Hepatocyte (in vitro differentiated cells): ENCODE measurements at regions not wholly inside any gene's neighbourhood (a gene's known extent, or its start where the extent isn't known, plus 50 kb on each side); places are given as distances from the start of the nearest gene placed in this dataset.
A peak's percentile ranks its signal among the peaks of the same experiment; 100 is the strongest.

Experiments
- DNase-seq: peaks from one replicate; pipeline ENCODE4 v3.0.0-alpha.2; 2016; ENCODE audit warnings: low spot score
- H2AFZ ChIP-seq: fragments of 200-600 bp; sonication (generic); 2 replicates; pipeline ENCODE4 v1.6.0; 2016; ENCODE audit warnings: antibody characterized with exemption, mild to moderate bottlenecking
- H3K27ac ChIP-seq: fragments of 200-600 bp; sonication (generic); 2 replicates; pipeline ENCODE4 v1.5.1; 2016; ENCODE audit warnings: mild to moderate bottlenecking
- H3K27me3 ChIP-seq: fragments of 200-600 bp; sonication (generic); 2 replicates; pipeline ENCODE4 v1.6.1; 2016
- H3K36me3 ChIP-seq: fragments of 200-600 bp; sonication (generic); replicated peaks from 2 replicates; pipeline ENCODE4 v1.5.1; 2016; ENCODE audit warnings: low read depth; ENCODE audit not compliant: insufficient read depth
- H3K4me1 ChIP-seq: fragments of 200-600 bp; sonication (generic); 2 replicates; pipeline ENCODE4 v1.5.1; 2016; ENCODE audit warnings: mild to moderate bottlenecking, moderate library complexity; ENCODE audit not compliant: insufficient read depth
- H3K4me2 ChIP-seq: fragments of 200-600 bp; sonication (generic); 2 replicates; pipeline ENCODE4 v1.6.0; 2016
- H3K4me3 ChIP-seq: fragments of 200-600 bp; sonication (generic); 2 replicates; pipeline ENCODE4 v1.5.1; 2016; ENCODE audit warnings: mild to moderate bottlenecking
- H3K79me2 ChIP-seq: fragments of 200-600 bp; sonication (generic); 2 replicates; pipeline ENCODE4 v1.6.0; 2017; ENCODE audit warnings: mild to moderate bottlenecking
- H3K9me2 ChIP-seq: fragments of 200-600 bp; sonication (generic); replicated peaks from 2 replicates; pipeline ENCODE4 v1.6.0; 2017; ENCODE audit warnings: mild to moderate bottlenecking; ENCODE audit not compliant: insufficient read depth
- H3K9me3 ChIP-seq: fragments of 200-600 bp; sonication (generic); 2 replicates; pipeline ENCODE4 v1.5.1; 2016; ENCODE audit warnings: low read depth, mild to moderate bottlenecking
- H4K20me1 ChIP-seq: fragments of 200-600 bp; sonication (generic); 2 replicates; pipeline ENCODE4 v1.6.0; 2016; ENCODE audit warnings: mild to moderate bottlenecking; ENCODE audit not compliant: insufficient read depth, poor library complexity, severe bottlenecking
- EZH2 ChIP-seq: fragments of 200-600 bp; sonication (generic); IDR thresholded peaks from 2 replicates; pipeline ENCODE4 v1.6.1; 2016; ENCODE audit warnings: antibody characterized with exemption, mild to moderate bottlenecking, borderline replicate concordance
- EZH2phosphoT487 ChIP-seq: fragments of 200-600 bp; sonication (generic); IDR thresholded peaks from one replicate; pipeline ENCODE4 v1.6.1; 2018; ENCODE audit warnings: antibody characterized with exemption, mild to moderate bottlenecking, low read depth, moderate library complexity; ENCODE audit not compliant: unreplicated experiment, severe bottlenecking
- WGBS: methylation state at CpG from one replicate; pipeline ENCODE4 v1.1.6; 2016; ENCODE audit warnings: low lambda C conversion rate; ENCODE audit errors: missing lambda C conversion rate; 5-methylcytosine and 5-hydroxymethylcytosine counted together
- TF ChIP-seq, protein P1 (sequence below): fragments of 200-600 bp; sonication (generic); IDR thresholded peaks from 2 replicates; pipeline ENCODE4 v1.5.1; 2016; ENCODE audit warnings: antibody characterized with exemption, mild to moderate bottlenecking; ENCODE audit not compliant: poor library complexity

- DNase-seq = peak; percentile 23
Observed at GRCh38 chr6:11947575-11947974, 64.5 kb upstream of the HIVEP1 start.

DNA sequence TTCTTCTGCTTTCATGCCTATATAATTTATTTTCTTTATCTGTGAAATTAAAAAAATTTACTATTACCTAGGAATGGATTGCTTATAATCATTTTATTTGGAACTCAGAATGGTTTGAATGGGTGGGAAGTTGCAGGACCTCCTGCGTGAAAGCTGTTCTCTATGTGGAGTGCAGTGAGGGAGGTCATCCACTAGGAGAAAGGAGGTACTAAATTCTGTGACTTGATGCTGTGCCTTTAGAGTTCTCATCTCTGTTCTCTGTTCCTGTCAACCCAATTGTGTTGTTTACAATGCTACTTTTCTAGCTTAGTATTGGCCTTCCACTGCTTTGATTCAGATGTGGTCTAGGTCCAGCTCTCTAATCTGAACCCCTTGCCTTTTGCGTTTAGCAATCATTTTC, 65.0 kb upstream of the HIVEP1 start:
- DNase-seq = no peak
- no peak overlapping the region for H3K4me2 ChIP-seq
- TF ChIP-seq, protein P1, sequence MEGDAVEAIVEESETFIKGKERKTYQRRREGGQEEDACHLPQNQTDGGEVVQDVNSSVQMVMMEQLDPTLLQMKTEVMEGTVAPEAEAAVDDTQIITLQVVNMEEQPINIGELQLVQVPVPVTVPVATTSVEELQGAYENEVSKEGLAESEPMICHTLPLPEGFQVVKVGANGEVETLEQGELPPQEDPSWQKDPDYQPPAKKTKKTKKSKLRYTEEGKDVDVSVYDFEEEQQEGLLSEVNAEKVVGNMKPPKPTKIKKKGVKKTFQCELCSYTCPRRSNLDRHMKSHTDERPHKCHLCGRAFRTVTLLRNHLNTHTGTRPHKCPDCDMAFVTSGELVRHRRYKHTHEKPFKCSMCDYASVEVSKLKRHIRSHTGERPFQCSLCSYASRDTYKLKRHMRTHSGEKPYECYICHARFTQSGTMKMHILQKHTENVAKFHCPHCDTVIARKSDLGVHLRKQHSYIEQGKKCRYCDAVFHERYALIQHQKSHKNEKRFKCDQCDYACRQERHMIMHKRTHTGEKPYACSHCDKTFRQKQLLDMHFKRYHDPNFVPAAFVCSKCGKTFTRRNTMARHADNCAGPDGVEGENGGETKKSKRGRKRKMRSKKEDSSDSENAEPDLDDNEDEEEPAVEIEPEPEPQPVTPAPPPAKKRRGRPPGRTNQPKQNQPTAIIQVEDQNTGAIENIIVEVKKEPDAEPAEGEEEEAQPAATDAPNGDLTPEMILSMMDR = no peak
- no peak for TF ChIP-seq EZH2
- no peak for TF ChIP-seq EZH2phosphoT487
- no peak overlapping the region for H3K27ac ChIP-seq
- no peaks in the 10 kb centered on the region for H3K9me3 ChIP-seq
- no peak overlapping the region for H3K4me3 ChIP-seq
- no peaks in the 10 kb centered on the region for H3K79me2 ChIP-seq
- no peak overlapping the region for H2AFZ ChIP-seq
- 80% methylated on average over 2 of the region's 2 CpGs for WGBS
- H3K4me1 ChIP-seq = no peaks in the 10 kb centered on the region
- H3K27me3 ChIP-seq = no peaks in the 10 kb centered on the region
- no peaks in the 10 kb centered on the region for H3K36me3 ChIP-seq
- H3K9me2 ChIP-seq = no peaks in the 10 kb centered on the region
- no peaks in the 10 kb centered on the region for H4K20me1 ChIP-seq

More at GRCh38 chr6:11947575-11947974, 64.5 kb upstream of the HIVEP1 start:
- H3K4me1 ChIP-seq = no peaks in the 10 kb centered on the region
- no peak overlapping the region for H3K4me2 ChIP-seq
- H3K27me3 ChIP-seq = no peaks in the 10 kb centered on the region
- WGBS = 87% methylated on average over 2 of the region's 2 CpGs
- H3K9me3 ChIP-seq = no peaks in the 10 kb centered on the region
- H2AFZ ChIP-seq = no peak overlapping the region
- no peaks in the 10 kb centered on the region for H3K36me3 ChIP-seq
- H3K27ac ChIP-seq = no peak overlapping the region
- TF ChIP-seq EZH2phosphoT487 = no peak
- TF ChIP-seq, protein P1 = no peak
- no peaks in the 10 kb centered on the region for H3K79me2 ChIP-seq
- H4K20me1 ChIP-seq = no peaks in the 10 kb centered on the region
- H3K9me2 ChIP-seq = no peaks in the 10 kb centered on the region
- H3K4me3 ChIP-seq = no peak overlapping the region

DNA sequence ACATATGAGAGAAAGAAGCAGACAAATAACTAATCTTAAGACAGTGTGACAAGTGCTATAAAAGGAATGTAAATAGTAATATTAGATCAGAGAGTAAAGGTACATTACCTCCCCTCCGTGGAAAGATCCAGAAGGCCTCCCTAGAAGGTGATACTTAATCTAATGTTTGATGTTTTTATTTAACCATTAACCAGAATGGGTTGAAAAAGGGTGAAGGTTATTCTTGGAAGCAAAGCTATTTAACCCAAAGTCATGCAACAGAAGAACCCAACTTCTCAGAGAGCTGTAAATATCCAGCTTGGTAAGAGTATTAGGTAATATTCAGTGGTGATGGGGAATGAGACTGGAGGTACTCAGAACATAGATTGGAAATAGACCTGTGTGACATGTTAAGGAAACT, 68.0 kb upstream of the HIVEP1 start:
- peak; percentile 33 for DNase-seq
- H3K9me2 ChIP-seq = no peaks in the 10 kb centered on the region

More for the DNA sequence above, 68.0 kb upstream of the HIVEP1 start:
- Histone ChIP-seq H2AFZ (no peak overlapping the region), H3K9me3 (no peaks in the 10 kb centered on the region), H3K27me3 (no peaks in the 10 kb centered on the region), H3K4me3 (no peak overlapping the region), H3K27ac (no peak overlapping the region), H3K4me1 (no peaks in the 10 kb centered on the region), H3K36me3 (no peaks in the 10 kb centered on the region), H3K4me2 (peak overlapping the region; percentile 33), H3K79me2 (no peaks in the 10 kb centered on the region), H4K20me1 (no peaks in the 10 kb centered on the region)
- WGBS = 47% methylated on average over 1 of the region's 1 CpG
- TF ChIP-seq, protein P1 = no peak
- TF ChIP-seq EZH2 (no peak), EZH2phosphoT487 (no peak)
